HG03103 (cell line): ENCODE measurements at regions not wholly inside any gene's neighbourhood (a gene's known extent, or its start where the extent isn't known, plus 50 kb on each side); places are given as distances from the start of the nearest gene placed in this dataset.
A peak's percentile ranks its signal among the peaks of the same experiment; 100 is the strongest.

Source experiments
- ATAC-seq: cut with Tn5 transposase; IDR thresholded peaks from one replicate; pipeline ENCODE4 v1.9.1; 2021; ENCODE audit warnings: low read depth; ENCODE audit not compliant: unreplicated experiment

DNA sequence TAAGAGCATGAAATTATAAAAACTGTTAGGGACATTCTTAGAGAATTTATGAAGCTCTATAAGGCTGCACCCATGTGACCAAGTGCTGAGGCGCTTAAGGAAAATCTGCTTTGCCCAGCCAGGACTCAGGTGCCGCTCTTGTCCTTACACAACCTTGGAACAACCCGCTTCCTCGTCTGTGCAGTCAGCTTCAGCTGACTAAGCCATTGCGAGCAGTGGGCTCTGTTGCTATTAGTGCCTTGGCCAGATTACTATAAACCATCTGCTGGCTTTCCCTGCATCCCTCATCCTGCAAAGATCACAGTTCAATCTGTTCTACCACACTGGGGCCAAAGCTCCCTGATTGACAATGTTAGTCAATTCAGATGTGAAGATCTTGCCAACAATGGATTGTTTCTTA, 89.1 kb upstream of the E2F3 start:
- ATAC-seq: no peak

DNA sequence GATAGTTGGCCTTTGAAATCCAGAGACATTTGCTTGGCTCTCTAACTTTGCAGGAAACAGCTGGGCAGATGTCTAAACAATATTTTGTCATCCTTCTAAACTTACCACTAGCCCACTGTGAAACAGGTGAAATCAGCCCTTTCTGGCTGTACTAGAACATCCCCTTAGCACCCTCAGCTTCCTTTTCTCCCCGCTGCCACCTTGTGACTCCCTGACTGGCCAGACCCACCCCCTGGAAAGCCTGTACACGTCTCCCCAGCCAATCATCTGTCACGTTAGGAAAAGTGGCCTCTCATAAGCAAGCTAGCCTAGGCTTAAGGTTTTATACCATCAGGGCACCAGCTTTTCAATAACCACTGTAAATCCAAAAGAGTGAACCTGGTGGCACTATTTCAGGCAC, 88.6 kb upstream of the E2F3 start:
- ATAC-seq: no peak

DNA sequence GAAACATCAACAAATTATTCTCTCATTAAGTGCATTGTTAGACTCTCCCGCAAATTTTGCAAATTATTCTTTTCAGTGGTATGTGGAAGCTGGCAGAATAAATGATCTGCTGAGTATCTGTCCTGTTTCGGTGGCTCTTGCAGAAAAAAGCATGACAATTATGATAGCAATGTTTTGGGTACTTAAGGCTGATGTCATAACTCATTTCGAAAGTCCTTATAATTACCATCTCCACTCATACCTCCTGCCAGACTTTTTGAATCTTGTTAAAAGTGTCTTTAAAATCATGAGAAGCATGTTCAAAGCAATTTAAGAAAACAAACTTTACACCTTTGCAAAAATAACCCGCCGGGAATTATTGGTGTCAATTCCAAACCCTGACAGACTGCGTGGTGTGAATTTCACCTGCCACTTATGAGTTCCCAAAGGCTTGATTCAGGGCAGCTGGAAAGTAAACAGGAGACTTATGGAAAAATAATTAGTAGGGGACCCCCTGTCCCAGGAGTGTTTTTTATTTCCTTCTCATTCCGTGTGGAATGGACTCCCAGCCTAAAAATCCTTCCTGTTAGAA, 87.6 kb upstream of the E2F3 start:
- no peak for ATAC-seq

DNA sequence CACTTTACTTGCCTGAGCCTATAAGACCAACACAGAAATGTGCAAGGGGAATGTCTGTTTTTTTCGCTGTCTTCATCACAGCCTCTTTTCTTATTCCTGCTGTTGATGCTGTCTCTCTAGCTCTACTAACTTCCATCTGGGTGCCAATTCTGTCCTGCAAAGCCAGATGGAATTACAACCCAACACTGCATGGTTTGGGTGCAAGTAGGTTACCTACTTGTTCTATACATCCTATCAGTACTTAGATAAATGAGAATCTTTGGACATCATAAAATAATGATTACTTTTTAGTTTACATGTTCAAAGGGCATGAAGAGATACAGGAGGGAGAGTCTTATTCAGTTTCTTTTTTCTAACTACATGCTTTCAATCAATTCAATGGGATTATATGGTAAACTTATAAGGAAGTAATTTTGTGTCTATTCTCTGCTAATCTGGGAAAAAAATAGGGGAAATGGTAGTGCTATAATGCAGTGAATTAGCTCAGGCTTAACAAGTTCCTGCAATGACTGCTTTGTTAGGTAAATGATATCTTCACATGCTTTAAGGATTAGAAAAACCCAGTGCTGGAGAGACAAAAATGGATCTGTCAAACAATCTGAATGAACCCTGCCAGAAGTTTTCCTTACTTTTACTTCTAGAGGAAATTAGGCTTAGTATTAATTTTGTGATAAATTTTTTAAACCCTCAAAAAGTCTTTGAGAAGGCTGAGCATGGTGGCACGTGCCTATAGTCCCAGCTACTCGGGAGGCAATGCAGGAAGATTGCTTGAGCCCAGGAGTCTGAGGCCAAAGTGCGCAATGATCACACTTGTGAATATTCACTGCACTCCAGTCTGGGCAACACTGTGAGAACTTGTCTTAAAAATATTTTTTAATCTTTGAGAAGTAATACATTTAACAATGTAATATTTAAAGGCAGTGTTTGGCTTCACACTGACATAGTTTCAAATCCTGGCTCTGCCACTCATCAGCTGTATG, 86.5 kb upstream of the E2F3 start:
- no peak for ATAC-seq

DNA sequence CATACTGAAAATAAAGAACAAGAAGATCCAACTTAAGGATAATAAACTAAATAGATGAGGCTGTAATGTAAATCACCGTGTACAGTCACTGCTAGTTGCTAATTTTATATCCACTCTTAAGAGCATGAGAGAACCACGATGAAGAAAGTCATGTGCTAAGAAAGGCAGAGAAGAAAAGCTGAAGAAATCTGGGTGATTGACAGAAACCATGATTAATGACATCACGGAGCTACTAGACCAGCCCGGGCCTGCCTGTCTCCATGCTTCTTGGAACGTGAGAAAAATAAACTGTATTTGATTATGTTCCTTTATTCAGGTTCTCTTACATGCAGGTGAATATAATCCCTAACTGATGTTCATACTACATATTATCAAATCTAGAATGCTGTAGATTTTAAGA, 84.2 kb upstream of the E2F3 start:
- no peak for ATAC-seq

DNA sequence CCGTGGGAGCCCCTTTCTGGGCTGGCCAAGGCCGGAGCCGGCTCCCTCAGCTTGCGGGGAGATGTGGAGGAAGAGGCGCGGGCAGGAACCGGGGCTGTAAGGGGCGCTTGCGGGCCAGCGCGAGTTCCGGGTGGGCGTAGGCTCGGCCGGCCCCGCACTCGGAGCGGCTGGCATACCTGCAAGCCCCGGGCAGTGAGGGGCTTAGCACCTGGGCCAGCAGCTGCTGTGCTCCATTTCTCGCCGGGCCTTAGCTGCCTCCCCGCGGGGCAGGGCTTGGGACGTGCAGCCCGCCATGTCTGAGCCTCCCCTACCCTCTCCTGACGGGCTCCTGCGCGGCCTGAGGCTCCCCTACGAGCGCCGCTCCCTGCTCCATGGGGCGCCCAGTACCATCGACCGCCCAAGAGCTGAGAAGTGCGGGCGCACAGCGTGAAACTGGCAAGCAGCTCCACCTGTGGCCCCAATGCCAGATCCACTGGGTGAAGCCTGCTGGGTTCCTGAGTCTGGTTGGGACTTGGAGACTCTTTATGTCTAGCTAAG, 82.8 kb upstream of the E2F3 start:
- ATAC-seq: no peak

DNA sequence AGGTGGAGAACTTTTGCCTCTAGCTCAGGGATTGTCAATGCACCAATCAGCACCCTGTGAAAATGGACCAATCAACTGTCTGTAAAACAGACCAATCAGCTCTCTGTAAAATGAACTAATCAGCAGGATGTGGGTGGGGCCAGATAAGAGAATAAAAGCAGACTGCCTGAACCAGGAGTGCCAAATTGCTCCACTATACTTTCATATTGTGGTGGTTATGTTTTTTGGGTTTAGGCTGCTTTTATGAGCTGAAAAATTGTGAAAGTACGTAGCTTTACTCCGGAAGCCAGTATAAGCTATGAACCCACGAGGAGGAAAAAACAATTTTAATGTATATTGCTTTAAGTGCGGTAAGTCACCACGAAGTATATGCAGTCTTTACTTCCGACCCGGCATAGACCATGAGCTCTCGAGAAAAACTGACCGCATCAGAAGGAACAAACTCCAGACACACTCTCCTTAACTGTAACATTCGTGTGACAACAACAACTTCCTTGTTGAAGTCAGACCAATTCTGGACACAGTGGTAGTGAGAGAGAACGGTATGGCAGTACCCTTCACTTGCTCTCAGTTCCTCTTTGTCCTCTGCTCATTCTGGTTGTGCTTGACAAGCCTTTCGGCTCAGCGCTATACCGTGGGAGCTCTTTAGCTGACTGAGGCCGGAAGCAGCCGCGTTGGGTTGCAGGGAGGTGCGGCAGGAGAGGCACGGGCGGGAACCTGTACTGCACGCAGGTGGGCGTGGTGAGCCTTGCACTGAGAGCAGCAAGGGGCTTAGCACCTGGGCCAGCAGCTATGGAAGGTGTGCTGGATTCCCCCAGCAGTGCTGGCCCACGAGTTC, 81.9 kb upstream of the E2F3 start:
- peak; percentile 99 for ATAC-seq

DNA sequence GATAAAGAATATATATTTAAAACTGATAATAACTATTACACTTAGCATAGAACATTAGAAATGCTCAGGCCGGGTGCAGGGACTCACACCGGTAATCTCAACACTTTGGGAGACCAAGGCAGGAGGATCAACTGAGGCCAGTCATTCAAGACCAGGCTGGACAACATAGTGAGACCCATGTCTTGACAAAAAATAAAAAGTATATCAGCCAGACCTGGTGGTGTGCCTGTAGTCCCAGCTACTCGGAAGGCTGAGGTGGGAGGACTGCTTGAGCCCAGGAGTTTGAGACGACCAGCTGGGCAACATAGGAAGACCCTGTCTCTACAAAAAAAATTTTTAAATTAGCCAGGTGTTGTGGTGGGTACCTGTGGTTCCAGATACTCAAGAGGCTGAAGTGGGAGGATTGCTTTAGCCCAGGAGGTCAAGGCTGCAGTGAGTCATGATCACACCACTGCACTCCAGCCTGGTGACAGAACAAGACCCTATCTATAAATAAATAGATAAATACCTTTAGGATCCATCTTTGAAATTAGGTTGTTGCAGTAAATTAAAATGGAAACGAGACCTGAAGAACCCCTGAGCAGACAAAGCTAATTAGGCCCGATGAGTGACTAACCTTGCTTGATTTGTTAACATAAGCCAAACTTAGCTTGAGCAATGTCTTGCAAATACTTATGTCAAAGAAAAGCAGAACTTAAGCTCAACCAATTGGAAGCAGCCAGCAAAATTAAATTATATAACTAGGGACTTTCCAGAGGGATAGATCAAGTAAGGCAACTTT, 75.8 kb upstream of the E2F3 start:
- no peak for ATAC-seq

DNA sequence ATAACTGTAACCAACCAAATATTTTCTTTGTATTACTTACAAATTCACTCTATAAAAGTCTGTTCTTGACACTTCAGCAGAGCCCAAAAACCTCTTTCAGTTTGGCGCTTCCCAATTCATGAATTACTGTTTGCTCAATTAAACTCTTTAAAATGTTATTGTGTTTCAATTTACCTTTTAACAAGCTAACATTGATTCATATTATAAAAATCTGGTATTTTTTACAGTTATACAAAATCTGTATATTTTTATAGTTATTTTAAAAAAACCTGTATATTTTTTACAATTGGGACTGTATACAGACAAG, 75.3 kb upstream of the E2F3 start:
- ATAC-seq: no peak

DNA sequence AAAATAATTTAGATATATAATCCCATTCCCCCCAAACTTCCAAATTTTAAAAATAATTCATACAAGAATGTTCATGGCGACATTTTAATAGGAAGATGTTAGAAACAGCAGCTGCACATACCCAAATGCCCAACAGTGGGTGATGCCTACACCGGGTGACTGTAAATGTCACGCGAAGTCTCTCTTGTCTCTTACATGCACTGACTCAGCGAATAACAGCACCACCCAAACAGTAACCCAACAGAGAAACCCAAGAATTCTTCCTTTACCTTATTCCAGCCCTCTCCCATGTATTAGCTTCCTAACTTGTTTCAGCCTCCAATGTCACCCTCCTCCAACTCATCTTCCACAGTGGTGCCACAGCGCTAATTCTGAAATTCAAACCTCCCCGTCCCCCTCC, 74.5 kb upstream of the E2F3 start:
- ATAC-seq: no peak

DNA sequence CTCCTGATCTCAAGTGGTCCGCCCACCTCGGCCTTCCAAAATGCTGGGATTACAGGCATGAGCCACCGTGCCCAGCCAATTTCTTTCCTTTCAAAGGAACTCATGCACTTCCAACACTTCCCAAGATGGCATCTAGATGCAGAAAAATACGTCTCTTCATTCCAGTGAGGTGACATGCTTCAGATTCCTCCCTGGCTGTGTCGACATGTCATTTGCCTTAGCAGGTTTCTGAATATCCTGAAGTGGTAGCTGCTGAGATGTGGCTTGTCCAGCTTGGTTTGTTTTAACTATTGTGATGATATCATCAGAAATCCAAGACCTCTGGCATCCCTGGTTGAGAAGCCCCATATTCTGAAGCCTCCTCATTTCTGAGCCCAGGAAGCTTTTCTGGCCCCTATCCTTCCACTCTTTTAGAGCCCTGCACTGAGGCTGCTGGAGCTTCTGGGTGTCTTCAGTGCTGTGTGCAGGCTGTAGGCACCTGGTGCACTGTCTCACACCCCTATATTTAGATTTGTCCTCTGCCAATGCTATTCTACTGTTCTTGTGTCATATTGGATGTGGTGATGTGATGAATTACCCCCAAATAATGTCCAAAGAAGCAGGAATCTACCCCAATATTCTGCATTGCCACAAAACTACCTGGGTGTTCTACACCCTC, 73.3 kb upstream of the E2F3 start:
- no peak for ATAC-seq

DNA sequence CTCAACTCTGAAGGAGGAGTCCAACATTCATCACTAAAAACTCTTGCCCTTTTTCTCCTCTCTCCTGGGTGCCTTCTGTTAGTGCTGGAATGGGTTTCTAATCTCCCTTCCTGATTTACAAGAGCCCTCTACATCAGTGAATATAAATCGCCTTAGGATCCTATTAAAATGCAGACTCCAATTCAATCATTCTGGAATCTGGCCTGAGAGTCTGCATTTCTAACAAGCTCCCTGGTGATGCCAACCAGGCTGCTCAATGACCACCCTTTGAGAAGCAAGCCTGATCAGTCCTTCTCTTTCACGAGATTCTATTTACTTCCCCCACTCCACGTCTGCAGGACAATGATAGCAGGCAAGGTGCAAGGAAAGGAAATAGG, 72.8 kb upstream of the E2F3 start:
- no peak for ATAC-seq

DNA sequence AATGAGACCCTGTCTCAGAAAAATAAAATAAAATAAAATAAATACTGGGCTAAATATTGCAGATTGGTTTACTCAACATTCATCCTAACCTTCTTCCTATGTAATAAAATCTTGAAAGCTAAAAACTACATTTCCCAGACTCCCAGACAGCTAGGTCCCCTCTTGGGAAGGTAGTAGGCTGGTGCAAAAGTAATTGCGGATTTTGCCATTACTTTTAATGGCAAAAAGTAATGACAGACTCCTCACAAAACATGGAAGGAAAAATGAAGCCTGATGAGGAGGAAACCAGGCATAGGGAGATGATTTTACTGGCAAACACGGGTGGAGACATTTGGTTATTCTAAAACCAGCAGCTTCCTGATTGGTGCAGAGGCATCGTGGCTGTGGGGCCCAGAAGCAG, 70.6 kb upstream of the E2F3 start:
- ATAC-seq: no peak

DNA sequence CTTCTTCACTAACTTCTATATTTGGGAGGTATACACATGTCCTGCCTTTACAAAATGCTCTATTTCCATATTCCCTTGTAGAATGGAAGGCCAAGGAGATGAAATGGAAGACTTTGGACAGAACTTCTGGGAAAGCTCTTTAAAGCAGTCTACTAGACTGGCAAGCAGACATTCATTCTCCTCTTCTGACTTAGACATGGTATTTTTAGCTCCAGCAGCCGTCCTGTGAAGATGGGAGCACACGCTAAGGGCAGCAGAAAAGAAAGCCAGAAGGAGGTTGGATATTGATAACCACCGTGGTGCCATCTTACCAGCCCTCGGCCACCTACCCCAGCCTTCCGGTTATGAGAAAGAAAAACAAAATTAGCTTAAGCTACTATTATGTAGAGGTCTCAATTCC, 70.1 kb upstream of the E2F3 start:
- ATAC-seq: no peak

DNA sequence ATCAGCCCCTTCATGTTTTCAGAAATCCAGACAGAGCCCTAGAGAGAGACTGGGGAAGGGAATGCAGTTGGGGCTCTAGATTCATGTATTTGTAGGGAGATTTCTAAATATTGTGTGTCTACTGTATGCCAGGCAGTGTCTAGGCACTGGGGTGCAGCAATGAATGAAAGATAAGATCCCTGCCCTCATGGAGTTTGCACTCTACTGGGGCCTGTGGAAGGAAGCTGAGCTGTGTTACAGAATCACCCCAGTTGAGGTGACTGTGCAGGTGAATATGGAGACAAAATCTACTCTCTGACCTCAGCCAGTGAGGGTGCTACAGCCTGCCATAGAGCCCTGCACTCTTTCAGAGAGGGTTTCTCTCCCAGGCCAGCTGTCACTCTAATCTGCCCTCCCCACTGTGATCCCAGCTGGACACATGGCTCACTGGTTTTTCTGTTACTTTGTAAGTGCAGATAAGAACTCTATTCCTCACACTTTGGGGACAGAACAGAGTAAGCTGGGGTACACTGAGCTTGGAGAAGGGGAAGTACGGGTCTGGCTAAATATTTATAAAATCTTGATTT, 69.2 kb upstream of the E2F3 start:
- ATAC-seq: no peak

DNA sequence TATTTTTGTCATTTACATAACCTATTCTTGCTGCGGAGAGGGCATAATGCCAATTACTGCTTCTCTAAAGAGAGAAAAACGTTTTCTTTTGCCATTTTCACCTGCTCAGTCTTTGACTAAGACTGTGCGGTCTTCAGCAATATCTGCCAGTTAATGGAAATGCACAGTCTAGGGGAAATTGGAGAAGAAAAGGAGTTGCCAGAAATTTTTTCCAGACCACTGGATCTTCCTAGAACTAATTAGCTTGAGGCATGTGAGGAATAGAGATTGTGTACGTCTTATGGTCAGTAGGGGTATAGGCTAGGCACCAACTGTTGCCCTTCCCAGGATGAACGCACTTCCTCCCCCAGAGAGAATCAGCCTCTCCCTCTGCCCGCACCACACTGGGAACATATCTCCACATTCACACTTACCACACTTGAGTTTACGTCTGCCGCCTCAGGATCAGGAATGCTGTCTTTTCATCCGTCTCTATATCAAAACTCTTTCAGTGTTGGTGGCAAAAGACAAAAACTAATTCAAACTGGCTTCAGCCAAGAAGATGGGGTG, 67.9 kb upstream of the E2F3 start:
- no peak for ATAC-seq

DNA sequence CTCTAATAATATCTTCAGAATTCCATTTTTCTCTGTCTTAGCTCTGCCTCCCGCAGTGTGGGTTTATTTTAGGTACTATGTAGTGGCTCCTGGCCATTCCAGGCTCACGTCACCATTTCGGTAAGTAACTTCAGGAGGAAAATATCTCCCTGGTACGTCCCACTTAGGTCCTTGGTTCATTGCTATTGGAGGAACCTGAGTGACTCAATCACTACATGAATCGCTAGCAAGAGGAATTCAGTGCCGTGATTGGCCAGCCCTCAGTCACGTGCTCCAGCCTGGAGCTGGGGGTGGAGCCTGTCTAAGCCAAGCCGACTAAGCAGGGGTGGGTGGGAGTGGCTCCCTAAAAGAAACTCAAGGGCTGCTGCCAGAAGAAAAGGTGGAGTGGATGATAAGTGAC, 67.3 kb upstream of the E2F3 start:
- no peak for ATAC-seq

DNA sequence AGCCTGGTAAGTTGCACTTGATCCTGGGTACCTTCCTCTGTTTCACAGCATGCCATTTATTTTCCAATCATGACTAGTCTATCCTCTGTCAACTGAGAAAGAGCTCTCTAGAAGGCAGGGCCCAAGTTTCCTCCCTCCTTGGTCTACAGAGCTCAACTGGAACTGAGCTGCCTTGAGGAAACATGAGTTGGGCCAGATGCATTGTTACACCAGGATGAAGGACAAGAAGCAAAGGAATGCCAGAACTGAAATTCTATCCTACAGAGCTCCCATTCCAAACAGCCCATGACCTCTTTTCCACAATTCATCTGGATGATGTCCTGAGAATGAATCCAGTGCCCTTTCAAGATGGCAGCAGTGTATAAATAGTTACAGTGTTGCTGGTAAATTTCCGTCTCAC, 66.7 kb upstream of the E2F3 start:
- ATAC-seq: no peak

DNA sequence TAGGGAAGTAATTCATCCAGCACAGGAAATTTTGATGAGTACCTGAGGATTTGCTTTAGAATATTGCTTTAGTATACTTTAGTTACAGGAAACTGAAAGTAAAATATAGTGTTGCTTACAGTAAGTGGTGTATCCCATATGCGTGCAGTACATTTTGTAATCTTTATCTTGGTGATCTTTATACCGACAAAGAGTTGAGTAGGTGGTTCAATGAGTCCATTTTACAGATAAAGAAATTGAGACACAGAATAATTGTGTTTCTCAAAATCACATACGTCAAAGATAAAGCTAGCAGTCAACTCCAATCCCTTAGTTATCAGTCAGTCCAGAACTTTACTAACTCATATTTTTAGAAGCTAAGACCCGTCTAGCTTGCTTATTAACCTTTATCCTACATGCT, 65.8 kb upstream of the E2F3 start:
- no peak for ATAC-seq
